ENCODE measurements at regions not wholly inside any gene's neighbourhood (a gene's known extent, or its start where the extent isn't known, plus 50 kb on each side); places are given as distances from the start of the nearest gene placed in this dataset.

- CTCF ChIA-PET, result no interaction called here
- POLR2A ChIA-PET, result no interaction called here
- in situ Hi-C loops (cut with HindIII; ENCODE audit: low pct_unique_long_range_greater_than_20kb, low sequenced_read_pairs), result no loop called here
- DNase-seq (ENCODE audit: low read depth, low spot score) (no peak), ATAC-seq (peak; percentile 94)
- Histone ChIP-seq H3K27me3 (ENCODE audit: control insufficient read depth, insufficient read depth, low read length) (no peaks in the 10 kb centered on the region), H3K4me3 (ENCODE audit: low read depth in 2 of 2, low read length in 2 of 2) (no peak overlapping the region), H3K4me1 (ENCODE audit: control insufficient read depth, insufficient read depth, low read length) (peaks cover 3% of the 10 kb centered on the region; the same call in 1 of the 2 replicates), H3K27ac (ENCODE audit: low read length) (no peak overlapping the region), H3K9me3 (ENCODE audit: control insufficient read depth, insufficient read depth, low read depth, low read length) (no peaks in the 10 kb centered on the region), H3K36me3 (ENCODE audit: control insufficient read depth, insufficient read depth, low read length) (no peaks in the 10 kb centered on the region)
- TF ChIP-seq SIN3A (IDR thresholded peaks at IDR 0.05; ENCODE audit: borderline replicate concordance, insufficient read depth, low read depth, low read length) (no peak), CTCF (IDR thresholded peaks at IDR 0.05) (no peak), REST (IDR thresholded peaks at IDR 0.05; ENCODE audit: insufficient read depth in 1 of 2, low read depth in 2 of 2, low read length in 1 of 2) (no peak), POLR2AphosphoS5 (IDR thresholded peaks at IDR 0.05; ENCODE audit: low read depth, low read length) (no peak), TCF7L2 (IDR thresholded peaks at IDR 0.05; ENCODE audit: low read depth, low read length) (no peak)
- BruUV-seq (replicated peaks), result no TSS peak
- intact Hi-C loops (cut with micrococcal nuclease; ENCODE audit: unreplicated experiment), result no loop called here
These were observed 91.1 kb upstream of the HIVEP1 start for GRCh38 chr6:11921017-11921438.

DNA sequence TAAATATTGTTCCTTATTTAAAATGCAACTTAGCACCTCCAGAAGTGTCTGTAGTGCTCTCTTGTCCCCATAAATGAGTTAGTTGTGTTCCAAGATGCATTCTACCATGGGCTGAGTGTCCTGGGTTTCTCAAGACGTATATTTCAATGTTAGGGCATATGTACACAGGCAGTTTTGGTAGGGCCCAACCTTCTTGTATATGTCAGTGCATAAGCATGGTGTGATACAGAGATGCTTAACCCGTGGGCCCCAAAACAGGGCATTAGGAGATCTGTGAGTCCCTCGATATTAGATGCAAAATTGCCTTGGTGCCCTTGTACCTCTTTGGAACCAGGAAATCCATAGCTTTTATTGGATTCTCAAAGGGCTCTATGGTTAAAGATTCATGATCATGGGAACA is 91.5 kb upstream of the HIVEP1 start:
- BruUV-seq (replicated peaks), result no TSS peak
- DNase-seq (ENCODE audit: low read depth, low spot score) (no peak), ATAC-seq (peak; percentile 46; the same call in 1 of the 2 replicates)
- H3K9me3 ChIP-seq (ENCODE audit: control insufficient read depth, insufficient read depth, low read depth, low read length), result no peaks in the 10 kb centered on the region
- H3K27me3 ChIP-seq (ENCODE audit: control insufficient read depth, insufficient read depth, low read length), result no peaks in the 10 kb centered on the region
- ChIA-PET CTCF (no interaction called here), POLR2A (no interaction called here)
- peaks cover 3% of the 10 kb centered on the region; the same call in 1 of the 2 replicates for H3K4me1 ChIP-seq (ENCODE audit: control insufficient read depth, insufficient read depth, low read length)
- in situ Hi-C loops (cut with HindIII; ENCODE audit: low pct_unique_long_range_greater_than_20kb, low sequenced_read_pairs) (no loop called here), intact Hi-C loops (cut with micrococcal nuclease; ENCODE audit: unreplicated experiment) (no loop called here)
- no peaks in the 10 kb centered on the region for H3K36me3 ChIP-seq (ENCODE audit: control insufficient read depth, insufficient read depth, low read length)
- H3K4me3 ChIP-seq (ENCODE audit: low read depth in 2 of 2, low read length in 2 of 2), result no peak overlapping the region
- H3K27ac ChIP-seq (ENCODE audit: low read length), result no peak overlapping the region
- TF ChIP-seq TCF7L2 (IDR thresholded peaks at IDR 0.05; ENCODE audit: low read depth, low read length) (no peak), POLR2AphosphoS5 (IDR thresholded peaks at IDR 0.05; ENCODE audit: low read depth, low read length) (no peak), SIN3A (IDR thresholded peaks at IDR 0.05; ENCODE audit: borderline replicate concordance, insufficient read depth, low read depth, low read length) (no peak), REST (IDR thresholded peaks at IDR 0.05; ENCODE audit: insufficient read depth in 1 of 2, low read depth in 2 of 2, low read length in 1 of 2) (no peak), CTCF (IDR thresholded peaks at IDR 0.05) (no peak)
